Fibroblast of skin of right quadriceps (primary cell): ENCODE measurements at regions not wholly inside any gene's neighbourhood (a gene's known extent, or its start where the extent isn't known, plus 50 kb on each side); places are given as distances from the start of the nearest gene placed in this dataset.
"Not testable (repeated sequence)": the region's sequence is repeated elsewhere in the genome, so short reads cannot be mapped to it uniquely, and the experiment has no call there.

Experiments
- DNase-seq: peaks from one replicate; pipeline ENCODE4 v3.0.0-alpha.2; 2013

DNA sequence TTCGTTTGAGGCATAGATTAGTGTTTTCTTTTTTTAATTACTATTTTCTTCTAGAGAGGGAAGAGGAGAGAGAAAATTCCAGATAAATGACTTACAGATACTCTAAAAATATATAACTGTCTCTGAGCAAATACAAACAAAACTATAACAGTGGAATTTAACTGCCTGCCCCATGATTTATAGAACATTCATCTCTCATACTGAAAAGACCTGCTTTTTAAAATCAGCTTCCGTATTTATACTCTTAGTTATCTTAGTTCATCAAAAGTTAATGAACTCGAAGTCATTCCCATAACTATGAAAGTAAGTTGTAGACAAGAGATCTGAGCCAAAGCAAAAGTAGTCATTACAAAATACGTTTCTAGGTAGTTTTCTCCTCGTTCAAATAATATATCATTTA lies 123.8 kb upstream of the DMRT1 start:
- DNase-seq: no peak

DNA sequence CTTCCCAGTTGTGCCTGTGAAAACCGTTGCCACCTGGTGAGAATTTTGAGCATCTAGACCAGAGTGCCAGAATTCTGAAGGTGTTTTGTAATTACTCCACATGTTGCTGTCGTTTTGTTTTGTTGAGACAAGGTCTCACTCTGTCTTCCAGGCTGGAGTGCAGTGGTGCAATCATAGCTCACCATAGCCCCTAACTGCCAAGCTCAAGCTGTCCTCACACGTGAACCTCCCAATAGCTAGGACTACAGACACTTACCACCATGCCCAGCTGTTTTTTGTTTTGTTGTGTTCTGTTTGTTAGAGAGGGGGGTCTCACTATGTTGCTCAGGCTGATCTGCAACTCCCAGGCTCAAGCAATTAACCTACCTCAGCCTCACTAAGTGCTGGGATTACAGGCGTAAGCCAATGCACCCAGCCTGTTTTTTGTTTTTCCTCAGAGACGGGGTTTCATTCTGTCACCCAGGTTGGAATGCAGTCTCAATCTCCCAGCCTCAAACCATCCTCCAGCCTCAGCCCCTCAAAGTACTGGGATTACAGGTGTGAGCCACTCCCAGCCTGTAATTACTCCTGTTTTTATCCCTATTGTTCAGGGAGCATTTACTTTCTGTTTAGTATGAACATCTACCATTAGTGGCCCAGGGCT lies 121.1 kb upstream of the DMRT1 start:
- no peak for DNase-seq

GRCh38 chr9:722388-722980 lies 119.0 kb upstream of the DMRT1 start:
- no peak for DNase-seq

DNA sequence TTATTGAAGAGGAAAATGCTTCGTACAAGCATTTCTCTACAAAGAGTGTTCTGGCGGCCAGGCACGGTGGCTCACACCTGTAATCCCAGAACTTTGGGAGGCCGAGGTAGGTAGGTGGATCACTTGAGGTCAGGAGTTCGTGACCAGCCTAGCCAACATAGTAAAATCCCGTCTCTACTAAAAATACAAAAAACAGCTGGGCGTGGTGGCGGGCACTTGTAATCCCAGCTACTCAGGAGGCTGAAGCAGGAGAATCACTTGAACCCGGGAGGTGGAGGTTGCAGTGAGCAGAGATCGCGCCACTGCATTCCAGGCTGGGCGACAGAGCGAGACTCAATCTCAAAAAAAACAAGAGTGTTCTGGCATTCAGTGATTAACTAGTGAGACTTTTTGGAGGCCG lies 117.0 kb upstream of the DMRT1 start:
- not testable (repeated sequence) for DNase-seq

DNA sequence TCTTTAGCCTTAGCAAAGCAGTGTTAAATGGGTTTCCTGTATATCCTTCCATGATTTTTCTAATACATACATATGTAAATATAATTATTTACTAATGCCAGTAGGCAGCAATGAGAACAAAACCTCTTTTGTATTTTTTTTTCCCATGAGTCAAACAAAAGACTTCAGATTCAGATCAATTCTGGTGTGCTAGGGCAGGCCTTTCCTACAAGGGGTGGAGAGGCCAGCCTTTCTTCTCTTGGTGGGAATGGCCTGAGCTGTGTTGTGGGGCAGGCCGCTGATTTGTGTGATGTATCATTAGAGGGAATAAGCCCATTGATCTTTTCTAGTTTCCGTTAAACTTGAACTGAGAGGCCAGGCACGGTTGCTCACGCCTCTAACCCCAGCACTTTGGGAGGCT lies 115.5 kb upstream of the DMRT1 start:
- DNase-seq: no peak

- DNase-seq: no peak
Observed at GRCh38 chr9:727767-728166, 113.7 kb upstream of the DMRT1 start.

GRCh38 chr9:728535-728934 lies 113.0 kb upstream of the DMRT1 start:
- DNase-seq: no peak

DNA sequence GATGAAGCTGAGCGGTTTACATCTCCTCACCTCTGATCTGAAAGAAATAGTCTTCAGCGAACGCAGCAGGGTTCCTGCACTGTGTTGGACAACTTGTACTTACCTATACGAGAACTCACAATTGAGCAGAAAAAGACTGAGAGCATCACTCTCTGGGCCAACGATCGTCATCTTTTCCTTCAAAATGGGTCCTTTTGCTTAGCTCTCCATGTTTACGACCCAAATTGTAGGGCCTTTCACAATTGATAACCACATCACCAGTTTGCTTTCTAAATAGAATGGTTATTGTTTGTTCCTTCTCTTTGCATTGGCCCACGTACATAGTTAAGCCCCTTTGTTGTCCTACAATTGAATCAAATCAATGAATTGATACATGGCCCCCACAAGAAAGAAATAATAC lies 110.0 kb upstream of the DMRT1 start:
- no peak for DNase-seq

DNA sequence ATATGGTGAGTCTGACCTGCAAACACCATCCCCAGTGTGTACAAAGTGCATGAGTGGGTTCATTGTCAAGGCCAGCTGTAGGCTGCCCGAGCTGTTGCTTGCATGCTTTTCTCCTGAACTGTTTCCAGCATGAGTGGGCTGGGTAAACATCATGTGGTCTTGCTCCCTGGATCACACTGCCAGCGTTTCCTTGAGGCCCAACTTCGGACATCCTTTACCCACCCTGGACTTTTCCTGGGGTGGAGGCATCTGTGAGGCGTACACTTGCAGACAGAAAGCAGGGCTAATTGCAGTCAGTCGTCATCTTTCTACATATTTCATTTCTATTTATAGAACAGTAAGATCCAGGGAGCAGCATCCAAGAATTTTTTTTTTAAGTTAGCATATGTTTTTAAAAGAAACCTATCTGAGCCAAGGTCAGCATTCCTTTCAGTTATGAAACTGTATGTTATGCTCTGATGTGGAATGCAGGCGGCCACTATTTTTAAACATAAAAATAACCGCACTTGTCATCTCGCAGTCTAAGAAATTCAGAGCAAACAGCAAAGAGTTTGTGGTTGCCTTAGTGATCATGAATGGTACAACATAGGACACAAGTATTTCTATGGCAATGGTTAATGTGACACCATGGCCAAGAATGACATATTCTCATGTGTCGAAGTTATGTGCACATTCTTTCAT lies 106.5 kb upstream of the DMRT1 start:
- peak; percentile 98 for DNase-seq

DNA sequence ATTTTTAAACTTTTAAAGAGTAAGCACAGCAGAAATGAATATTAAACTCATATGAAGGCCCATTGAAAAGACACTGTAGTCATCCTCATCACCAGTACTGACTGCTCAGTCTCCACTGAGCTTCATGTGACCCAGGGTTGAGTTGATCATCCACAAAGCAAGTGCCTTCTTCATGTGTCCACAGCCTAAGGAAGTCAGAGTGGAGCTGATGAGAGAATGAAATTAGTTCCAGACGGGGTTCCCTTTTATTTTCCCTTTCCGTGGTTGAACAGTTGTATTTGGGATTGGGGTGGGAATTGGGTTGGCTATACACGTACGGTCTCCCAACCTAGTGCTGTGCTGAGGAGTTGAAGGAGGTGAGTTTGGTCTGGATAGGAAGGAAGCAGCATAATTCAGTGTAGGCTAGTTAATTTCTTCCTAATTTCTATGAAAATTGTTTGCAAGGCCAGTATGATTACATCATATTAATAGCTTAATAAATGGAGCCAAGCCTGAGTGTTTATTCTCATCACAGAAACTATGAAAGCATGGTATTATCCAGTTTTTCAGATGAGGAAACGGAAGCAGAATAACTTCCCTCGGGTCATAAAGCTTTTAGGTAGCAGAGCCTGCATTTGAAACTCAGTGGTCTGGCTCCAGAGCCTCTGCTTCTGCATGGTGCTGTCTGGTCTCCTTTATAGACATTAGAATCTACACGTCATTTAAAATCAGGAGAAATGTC lies 103.9 kb upstream of the DMRT1 start:
- DNase-seq: peak; percentile 28

DNA sequence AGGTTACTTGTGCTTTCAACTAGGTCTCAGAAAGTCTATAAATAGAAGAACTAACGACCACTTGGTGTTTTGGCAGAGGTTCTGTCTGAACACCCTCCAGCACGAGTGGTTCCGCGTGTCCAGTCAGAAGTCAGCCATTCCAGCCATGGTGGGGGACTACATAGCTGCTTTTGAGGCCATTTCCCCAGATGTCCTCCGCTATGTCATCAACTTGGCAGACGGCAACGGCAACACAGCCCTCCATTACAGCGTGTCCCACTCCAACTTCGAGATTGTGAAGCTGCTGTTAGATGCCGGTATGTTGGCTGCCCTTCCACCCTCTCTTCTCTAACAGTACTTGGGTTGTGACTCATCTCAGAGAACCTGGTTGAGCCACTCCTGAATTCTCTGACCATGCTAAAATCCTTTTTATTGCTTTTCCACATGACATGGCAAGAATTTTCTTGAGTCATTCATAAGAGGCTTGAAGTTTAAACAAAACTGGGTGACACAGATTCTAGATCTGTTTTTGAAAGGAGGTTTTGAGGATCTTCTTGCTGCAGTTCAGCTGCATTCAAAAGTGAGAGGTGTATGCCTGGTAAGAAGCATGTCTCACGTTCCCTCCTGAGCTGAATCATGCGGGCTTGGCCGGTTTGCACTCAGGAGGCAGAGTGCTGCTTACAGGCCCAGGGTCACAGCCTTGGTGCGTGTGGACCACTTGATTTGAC lies 103.1 kb upstream of the DMRT1 start:
- DNase-seq: peak; percentile 96

GRCh38 chr9:739362-739761 lies 102.1 kb upstream of the DMRT1 start:
- no peak for DNase-seq

DNA sequence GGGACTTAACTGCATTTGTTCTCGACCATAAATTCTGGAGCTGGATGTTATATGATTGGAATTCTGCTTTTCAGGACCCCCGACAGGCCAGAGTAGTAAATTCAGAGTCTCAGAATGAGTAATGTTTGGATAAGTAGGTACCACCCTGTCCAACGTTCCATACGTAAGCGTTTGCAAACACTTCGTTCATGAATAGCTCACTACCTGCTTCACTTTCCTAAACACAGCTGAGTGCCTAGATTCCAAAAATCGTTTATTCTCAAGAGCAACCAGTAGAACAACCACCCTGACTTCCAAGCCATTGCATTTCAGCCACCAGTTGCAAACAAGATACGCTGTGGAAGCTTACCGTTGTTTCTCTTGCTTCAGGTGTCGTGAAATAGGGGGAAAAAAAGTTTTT lies 101.3 kb upstream of the DMRT1 start:
- DNase-seq: no peak

GRCh38 chr9:742104-742503 lies 99.4 kb upstream of the DMRT1 start:
- DNase-seq: no peak

GRCh38 chr9:742914-743589 lies 98.4 kb upstream of the DMRT1 start:
- DNase-seq: no peak

- no peak for DNase-seq
Observed at GRCh38 chr9:744046-744712, 97.3 kb upstream of the DMRT1 start.

DNA sequence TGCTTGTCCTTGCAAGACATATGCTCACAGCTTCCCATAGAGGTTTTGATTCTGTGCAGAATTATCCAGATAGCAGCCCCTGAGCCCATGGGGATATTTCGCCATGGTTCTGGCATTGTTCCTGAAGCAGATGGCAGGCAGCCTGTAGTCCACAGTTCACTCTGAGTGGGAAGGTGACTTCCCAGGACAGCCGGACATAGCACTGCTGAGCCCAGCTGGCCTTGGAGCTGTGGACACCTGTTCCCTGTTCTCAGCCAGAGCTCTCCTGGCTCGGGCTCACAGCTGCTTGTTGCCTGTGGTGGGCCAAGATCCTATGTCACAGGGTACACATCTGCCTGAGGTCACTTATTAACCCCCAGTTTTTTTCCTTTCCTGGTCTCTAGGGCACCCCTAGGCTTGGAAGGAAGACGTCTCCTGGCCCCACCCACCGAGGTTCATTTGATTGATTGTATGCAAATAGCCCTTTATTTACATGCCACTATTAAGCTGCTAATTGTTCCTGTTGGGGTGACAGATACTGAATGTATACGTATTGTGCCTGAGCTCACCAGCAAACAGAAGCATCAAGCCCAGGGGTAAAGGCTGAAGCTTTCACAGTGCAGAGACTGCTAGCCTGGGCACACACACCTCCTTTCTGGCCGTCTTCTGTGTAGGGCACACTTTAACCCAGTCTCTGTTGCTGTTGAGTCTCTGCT lies 96.6 kb upstream of the DMRT1 start:
- DNase-seq: no peak

DNA sequence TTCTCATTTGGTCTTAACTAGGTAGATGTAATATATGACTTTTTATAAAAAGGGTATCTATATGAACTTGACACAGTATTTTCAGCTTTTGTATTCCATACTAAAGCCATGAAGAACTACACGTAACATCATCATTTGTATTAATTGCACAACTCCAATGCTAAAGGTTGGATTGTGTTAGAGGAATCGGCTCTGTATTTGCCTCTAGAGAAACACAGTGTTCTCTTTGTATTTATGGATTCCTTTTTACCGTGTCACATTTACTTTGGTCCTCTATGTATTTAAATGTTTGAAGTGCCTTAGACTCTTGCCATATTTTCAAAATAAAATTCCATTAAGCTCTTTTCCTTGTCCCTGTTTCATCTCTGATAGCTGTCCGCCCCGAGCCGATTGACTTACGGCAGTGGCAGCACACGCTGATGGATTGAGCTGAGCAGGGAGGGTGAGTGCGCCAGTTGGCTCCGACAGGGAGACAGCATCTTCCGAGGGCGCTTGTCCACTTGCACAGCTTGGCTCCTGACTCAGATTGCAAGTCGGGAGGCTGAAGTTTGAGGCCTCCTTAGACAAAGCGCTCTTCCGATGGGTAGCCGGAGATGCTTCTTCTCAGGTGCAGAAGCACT lies 95.6 kb upstream of the DMRT1 start:
- no peak for DNase-seq

- DNase-seq: no peak
Observed at GRCh38 chr9:746661-747434, 94.6 kb upstream of the DMRT1 start.

DNA sequence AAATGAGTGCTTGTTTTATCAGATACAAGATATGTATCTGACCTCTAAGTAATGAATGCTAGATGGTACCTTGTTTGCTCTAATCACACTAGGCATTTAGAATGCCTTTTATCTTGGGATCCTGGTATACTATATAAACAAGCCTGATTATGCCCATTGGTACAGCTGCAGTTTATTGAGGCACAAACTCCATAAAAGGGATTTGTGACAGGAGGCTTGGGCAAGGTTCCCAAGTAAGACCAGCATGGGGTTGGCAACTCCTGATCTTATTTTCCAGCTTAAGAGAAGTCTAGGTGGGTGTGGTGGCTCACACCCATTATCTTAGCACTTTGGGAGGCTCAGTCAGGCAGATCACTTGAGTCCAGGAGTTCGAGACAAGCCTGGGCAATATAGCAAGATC lies 93.9 kb upstream of the DMRT1 start:
- DNase-seq: no peak
